ENCODE measurements at regions not wholly inside any gene's neighbourhood (a gene's known extent, or its start where the extent isn't known, plus 50 kb on each side); places are given as distances from the start of the nearest gene placed in this dataset.

GRCh38 chr15:62719316-62719715 lies 323.2 kb upstream of the TPM1 start:
- no peak for DNase-seq

- DNase-seq, result no peak
Measured at GRCh38 chr15:62722237-62722636, 320.3 kb upstream of the TPM1 start.

DNA sequence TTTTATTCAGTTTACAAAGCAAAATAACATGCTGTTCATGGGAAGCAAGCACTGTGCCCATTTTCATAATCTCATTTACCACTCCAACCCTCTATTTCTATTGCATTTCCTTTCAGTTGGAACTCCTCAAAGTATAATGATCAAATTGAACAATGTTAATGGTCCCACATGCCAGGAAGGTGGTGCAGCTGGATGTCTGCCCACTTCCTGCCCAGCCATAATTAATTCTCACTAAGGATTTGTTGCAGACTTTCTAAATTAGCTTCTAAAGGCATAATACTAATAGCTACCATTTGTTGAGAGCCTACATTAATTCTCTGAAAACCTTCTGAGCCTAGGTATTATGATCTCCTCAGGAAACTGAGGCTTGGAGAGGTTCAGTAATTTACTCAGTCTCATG lies 316.1 kb upstream of the TPM1 start:
- DNase-seq, result no peak

- DNase-seq, result no peak
Measured at GRCh38 chr15:62727501-62727900, 315.0 kb upstream of the TPM1 start.

- DNase-seq, result no peak
Measured at GRCh38 chr15:62730825-62731224, 311.7 kb upstream of the TPM1 start.

DNA sequence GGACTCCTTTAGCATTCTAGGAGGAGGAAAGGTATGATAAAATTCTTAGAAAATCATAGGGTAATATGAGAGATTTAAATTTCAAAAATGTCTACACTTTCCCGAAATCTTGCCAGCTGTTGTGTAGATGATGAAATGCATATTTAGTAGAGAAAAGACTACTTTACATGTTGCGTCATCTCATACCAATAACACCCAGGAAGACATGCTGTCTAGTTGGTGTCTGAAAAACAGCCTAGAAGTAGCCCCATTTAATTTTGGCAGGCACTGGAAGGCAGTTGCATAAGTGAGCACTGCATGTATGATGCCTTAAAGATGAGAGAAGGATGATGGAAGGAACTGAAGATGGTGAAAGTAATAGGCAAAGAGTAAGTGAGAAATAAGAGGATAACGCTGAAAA lies 310.5 kb upstream of the TPM1 start:
- no peak for DNase-seq

GRCh38 chr15:62734706-62735105 lies 307.8 kb upstream of the TPM1 start:
- DNase-seq, result no peak

- DNase-seq, result no peak
Measured at GRCh38 chr15:62736756-62737155, 305.8 kb upstream of the TPM1 start.

DNA sequence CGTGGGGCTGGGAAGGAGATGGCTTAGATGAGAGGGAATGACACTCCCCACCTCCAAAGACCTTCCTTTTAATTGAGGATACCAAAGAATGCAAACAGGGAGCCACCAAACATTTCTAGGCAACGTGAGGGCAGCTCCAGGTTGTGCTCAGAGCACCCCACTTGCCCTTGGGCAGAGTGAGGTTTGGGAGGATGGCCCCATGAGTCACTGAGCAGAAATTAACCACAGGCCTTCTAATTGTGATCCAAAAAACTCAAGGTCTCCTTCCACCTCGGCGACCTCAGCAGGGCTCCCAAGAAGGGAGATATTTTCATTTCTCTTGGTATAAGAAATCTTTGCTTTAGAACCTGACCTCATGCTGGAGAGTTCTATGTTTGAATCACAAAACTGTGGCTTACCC lies 305.0 kb upstream of the TPM1 start:
- DNase-seq, result no peak

- DNase-seq, result no peak
Measured at GRCh38 chr15:62739082-62739481, 303.5 kb upstream of the TPM1 start.

- DNase-seq, result no peak
Measured at GRCh38 chr15:62739507-62739906, 303.0 kb upstream of the TPM1 start.

DNA sequence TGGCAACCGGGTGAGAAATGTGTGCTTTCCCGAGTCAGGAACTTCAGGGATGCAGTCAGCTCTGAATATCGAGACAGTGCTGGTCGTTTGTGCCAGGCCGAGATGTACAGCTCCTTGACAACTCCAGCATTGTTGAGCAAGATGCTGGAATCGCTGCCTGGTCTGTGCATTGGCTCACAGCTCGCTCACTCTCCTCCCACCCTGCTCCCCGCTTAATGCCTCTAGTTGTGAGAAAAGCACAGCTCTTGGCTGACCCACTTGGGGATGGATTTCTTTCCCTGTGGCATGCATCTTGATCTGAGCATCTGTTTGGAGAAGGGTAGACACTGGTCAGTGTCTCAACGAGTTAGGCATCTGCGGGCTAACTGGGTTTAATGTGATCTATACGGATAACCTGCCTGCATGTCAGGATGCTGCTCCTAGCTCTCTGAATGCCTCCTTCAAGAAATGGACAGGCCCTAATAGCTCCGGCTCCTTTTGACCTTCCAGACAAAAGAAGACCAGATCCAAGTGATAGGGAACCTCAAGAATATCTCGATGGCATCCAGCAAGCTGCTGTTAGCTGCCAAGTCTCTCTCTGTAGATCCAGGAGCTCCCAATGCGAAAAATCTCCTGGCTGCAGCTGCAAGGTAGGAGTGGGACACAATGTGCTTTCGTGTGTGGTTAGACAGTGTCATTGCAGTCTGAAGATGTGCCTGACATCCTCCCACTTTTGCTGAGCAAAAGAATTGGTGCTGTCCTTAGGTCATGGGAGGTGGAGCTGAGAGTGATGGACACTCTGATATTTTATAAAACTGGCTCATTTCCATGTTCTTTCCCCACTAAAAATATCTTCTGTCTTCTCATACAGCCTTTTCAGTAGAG lies 302.2 kb upstream of the TPM1 start:
- DNase-seq, result no peak

DNA sequence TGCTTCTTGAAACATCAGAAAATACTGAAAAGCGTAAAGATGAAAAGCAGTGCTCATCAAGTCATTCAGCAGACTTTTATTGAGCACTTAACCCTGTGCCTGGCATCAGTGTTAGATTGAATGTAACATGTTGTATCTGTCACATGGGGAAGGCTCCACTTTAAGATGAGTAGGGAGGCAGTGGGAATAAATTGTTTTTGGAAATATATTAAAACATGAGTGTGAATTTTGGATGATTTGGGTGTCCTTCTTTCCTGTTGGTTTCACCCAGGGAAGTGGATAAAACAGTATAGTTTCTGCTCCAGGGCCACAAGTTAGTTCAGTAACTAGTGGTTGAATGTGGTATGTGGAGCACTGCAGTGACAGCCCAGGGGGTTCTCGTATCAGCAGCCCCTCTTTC lies 301.4 kb upstream of the TPM1 start:
- DNase-seq, result no peak

DNA sequence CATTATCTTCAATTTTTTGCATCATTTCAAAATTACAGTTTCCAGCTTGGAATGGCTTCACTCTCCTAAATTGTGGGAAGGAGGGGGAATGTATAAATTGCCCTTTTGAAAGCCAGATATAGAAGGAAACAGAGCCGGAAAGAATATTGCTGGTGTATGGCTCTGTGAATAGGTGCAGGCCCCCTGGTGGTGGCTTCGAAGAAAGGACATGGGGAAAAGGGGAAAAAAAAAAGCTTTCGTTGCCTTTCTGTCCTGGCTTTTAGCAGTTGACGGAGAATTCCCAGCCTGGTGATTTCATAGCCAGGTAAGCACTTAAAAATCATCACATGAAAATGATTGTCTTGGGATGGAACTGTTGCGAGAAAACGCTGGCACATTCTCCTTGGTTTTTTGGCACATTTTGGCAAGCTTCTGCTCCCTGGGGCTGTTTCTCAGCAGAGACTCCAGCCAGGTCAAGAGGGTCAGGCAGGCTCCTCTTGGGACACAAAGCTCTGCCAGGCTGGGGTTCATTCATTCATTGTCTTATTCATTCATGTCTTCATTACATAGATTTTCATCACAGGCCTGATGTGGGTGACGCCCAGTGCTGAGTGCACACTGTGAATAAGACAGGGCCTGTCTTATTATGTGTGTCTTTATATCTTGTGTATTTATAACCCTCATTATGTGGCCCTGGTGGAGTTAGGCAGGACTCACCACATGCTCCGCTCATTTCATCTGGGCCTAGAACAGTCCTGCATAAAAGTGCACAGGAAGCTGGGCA lies 300.0 kb upstream of the TPM1 start:
- DNase-seq, result no peak

DNA sequence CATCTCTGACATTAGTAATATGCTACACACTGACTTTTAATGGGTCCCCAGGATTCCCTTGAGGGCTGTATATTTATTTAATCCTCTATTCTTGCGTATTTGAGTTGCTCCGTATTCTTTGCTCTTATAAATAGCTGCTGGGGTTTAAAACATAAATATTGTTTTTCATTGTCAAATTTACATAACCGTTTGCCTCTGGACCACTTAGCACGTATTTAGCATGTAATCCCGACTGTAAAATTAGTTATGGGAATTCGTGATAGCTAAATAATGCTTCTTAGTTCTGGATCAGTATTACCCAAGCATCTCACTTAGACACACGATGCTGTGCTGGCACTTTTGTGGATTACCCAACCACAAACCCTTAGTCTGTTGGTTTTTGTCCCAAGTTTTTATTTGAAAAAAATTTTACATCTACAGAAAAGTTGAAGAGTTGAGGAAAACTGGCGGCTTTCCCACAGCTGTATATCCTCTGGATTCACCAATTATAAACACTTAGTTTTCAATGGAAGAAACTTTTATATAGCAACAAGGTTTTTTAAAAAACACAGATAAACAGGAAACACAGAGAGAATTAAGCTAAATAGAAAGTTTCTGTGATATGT lies 296.8 kb upstream of the TPM1 start:
- no peak for DNase-seq

GRCh38 chr15:62748196-62748595 lies 294.4 kb upstream of the TPM1 start:
- DNase-seq, result no peak

GRCh38 chr15:62749036-62749815 lies 293.3 kb upstream of the TPM1 start:
- DNase-seq, result no peak

DNA sequence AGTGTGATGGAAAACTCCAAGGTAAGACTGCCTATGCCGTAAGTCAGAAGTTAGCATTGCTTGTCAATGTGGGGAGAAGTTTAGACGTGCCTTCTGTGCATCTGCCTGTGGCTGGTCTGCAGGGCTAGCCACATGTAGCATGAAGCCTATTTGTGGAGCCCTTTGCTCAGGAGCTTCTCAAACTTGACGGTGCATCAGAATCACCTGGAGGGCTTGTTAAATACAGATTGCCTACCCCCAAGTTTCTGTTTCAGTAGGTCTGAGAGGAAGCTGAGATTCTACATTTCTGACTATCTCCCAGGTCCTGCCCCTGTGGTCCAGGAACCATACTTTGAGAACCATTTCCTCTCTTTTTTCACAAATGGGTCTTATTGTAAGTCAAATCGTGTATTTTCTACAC lies 292.1 kb upstream of the TPM1 start:
- no peak for DNase-seq

- DNase-seq, result no peak
Measured at GRCh38 chr15:62752657-62753517, 289.7 kb upstream of the TPM1 start.

- DNase-seq, result no peak
Measured at GRCh38 chr15:62753518-62754221, 288.9 kb upstream of the TPM1 start.

DNA sequence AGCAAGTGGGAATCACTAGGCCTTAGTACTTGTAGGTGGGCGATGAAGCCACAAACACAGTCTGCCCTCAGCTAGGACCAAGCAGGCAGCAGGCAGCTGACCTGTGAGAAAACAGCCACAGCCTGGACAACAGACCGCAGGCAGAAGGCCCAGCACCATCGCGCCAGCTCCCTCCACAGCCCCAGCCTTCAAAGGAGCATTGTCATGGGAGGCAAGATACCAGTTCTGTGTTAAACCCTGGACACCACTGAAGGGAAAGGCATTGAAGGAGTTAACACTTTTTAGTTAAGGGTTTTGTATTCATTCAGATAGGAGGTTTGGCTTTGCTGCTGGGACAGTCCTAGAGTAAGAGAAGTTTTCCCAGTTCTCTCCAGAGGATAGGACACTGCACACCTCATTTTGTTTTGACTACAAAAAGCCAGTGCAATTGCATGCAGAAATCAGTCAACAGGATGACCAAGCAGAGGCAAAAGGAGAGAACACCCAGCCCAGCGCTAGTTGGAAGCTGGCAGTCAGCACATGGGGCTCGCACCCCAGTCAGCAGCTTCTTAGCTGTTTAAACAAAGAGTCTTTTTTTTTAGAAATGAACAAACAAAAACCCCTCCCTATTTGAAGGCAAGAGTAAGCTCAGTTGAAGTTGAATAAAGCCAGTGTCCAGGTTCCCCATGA lies 286.1 kb upstream of the TPM1 start:
- no peak for DNase-seq
